Trophoblast cell (in vitro differentiated cells and primary cell): ENCODE measurements at regions not wholly inside any gene's neighbourhood (a gene's known extent, or its start where the extent isn't known, plus 50 kb on each side); places are given as distances from the start of the nearest gene placed in this dataset.
"Not testable (repeated sequence)": the region's sequence is repeated elsewhere in the genome, so short reads cannot be mapped to it uniquely, and the experiment has no call there.

Experiments
- DNase-seq, 2 donors: peaks; one replicate each; pipeline ENCODE4 v3.0.0-alpha.2; 2016
- H2AFZ ChIP-seq: 2 replicates; pipeline ENCODE4 v1.6.1; 2013; ENCODE audit warnings: low read length, moderate library complexity, mild to moderate bottlenecking; ENCODE audit not compliant: insufficient read depth, poor library complexity
- H2AK5ac ChIP-seq: 2 replicates; pipeline ENCODE4 v1.6.1; 2013; ENCODE audit warnings: mild to moderate bottlenecking, low read length
- H2BK120ac ChIP-seq: 2 replicates; pipeline ENCODE4 v1.6.1; 2013; ENCODE audit warnings: low read length, mild to moderate bottlenecking, moderate library complexity; ENCODE audit not compliant: insufficient read depth, poor library complexity
- H2BK12ac ChIP-seq: 2 replicates; pipeline ENCODE4 v1.6.1; 2013; ENCODE audit warnings: mild to moderate bottlenecking, low read length, moderate library complexity
- H2BK5ac ChIP-seq: 2 replicates; pipeline ENCODE4 v1.6.1; 2013; ENCODE audit warnings: low read length, low read depth, moderate library complexity, mild to moderate bottlenecking; ENCODE audit not compliant: poor library complexity
- H3K14ac ChIP-seq: 2 replicates; pipeline ENCODE4 v1.6.1; 2013; ENCODE audit warnings: mild to moderate bottlenecking, low read length
- H3K18ac ChIP-seq: 2 replicates; pipeline ENCODE4 v1.6.1; 2013; ENCODE audit warnings: mild to moderate bottlenecking, low read length
- H3K23ac ChIP-seq: 2 replicates; pipeline ENCODE4 v1.6.1; 2013; ENCODE audit warnings: low read length
- H3K27ac ChIP-seq: 2 replicates; pipeline ENCODE4 v1.5.1; 2013; ENCODE audit warnings: low read depth, mild to moderate bottlenecking, inconsistent platforms, low read length, moderate library complexity
- H3K27me3 ChIP-seq: 2 replicates; pipeline ENCODE4 v1.6.1; 2013; ENCODE audit warnings: inconsistent platforms, mild to moderate bottlenecking, low read length, moderate library complexity; ENCODE audit not compliant: insufficient read depth
- H3K36me3 ChIP-seq, 2 experiments: 1 replicate in 1 of 2; 2 replicates in 1 of 2; pipeline ENCODE4 v1.6.1; 2013; ENCODE audit warnings: low read length in 2 of 2, mild to moderate bottlenecking in 2 of 2, moderate library complexity in 1 of 2; ENCODE audit not compliant: insufficient read depth in 2 of 2, control insufficient read depth in 1 of 2
- H3K4ac ChIP-seq: 2 replicates; pipeline ENCODE4 v1.6.1; 2013; ENCODE audit warnings: low read depth, mild to moderate bottlenecking, low read length, moderate library complexity
- H3K4me1 ChIP-seq, 2 experiments: 1 replicate in 1 of 2; 2 replicates in 1 of 2; pipeline ENCODE4 v1.6.1; 2013; ENCODE audit warnings: low read length in 2 of 2, mild to moderate bottlenecking in 2 of 2, moderate library complexity in 1 of 2; ENCODE audit not compliant: insufficient read depth in 2 of 2, control insufficient read depth in 1 of 2
- H3K4me2 ChIP-seq: 2 replicates; pipeline ENCODE4 v1.6.1; 2013; ENCODE audit warnings: inconsistent platforms, mild to moderate bottlenecking, low read length, moderate library complexity
- H3K4me3 ChIP-seq: 2 replicates; pipeline ENCODE4 v1.5.1; 2013; ENCODE audit warnings: mild to moderate bottlenecking, low read depth, low read length, inconsistent platforms
- H3K79me1 ChIP-seq: one replicate; pipeline ENCODE4 v1.6.1; 2013; ENCODE audit warnings: low read length
- H3K79me2 ChIP-seq: 2 replicates; pipeline ENCODE4 v1.6.1; 2013; ENCODE audit warnings: low read length, mild to moderate bottlenecking; ENCODE audit not compliant: control insufficient read depth, insufficient read depth, poor library complexity
- H3K9ac ChIP-seq: 2 replicates; pipeline ENCODE4 v1.6.1; 2013; ENCODE audit warnings: mild to moderate bottlenecking, low read length
- H3K9me3 ChIP-seq: 2 replicates; pipeline ENCODE4 v1.6.1; 2013; ENCODE audit warnings: low read depth, mild to moderate bottlenecking, control low read depth, inconsistent platforms, low read length; ENCODE audit not compliant: insufficient read depth
- H4K12ac ChIP-seq: 2 replicates; pipeline ENCODE4 v1.6.1; 2013; ENCODE audit warnings: low read depth, mild to moderate bottlenecking, low read length, moderate library complexity
- H4K8ac ChIP-seq: 2 replicates; pipeline ENCODE4 v1.6.1; 2013; ENCODE audit warnings: low read depth, mild to moderate bottlenecking, low read length, moderate library complexity
- H4K91ac ChIP-seq: one replicate; pipeline ENCODE4 v1.6.1; 2013; ENCODE audit warnings: low read depth, mild to moderate bottlenecking, low read length, moderate library complexity
- WGBS: extraction: QIAGEN DNeasy Blood & Tissue Kit; methylation state at CpG from one replicate; pipeline ENCODE4 v1.1.7; 2013; ENCODE audit warnings: missing lambda C conversion rate; ENCODE audit not compliant: insufficient read length, insufficient coverage; ENCODE audit errors: extremely low coverage; 5-methylcytosine and 5-hydroxymethylcytosine counted together

DNA sequence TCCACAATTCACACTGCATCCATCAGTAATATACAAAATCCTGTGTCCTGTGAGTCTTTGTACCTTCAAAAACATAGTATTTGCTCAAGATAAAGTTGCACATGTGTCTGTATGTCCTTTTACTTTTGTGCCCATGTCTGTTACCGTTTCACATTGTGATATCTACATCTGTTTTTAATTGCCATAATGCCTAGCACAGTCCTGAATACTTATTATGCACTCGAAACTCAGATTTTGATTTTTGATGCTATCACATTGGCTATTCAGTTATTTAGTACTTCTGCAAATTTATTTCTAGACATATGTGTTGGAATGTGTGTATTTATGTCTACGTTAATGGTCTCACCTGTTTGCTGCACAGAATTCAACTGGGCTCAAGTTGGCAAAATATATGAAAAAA, 452.8 kb upstream of the ZEB2 start:
- no peaks in the 10 kb centered on the region for H3K4me1 ChIP-seq

DNA sequence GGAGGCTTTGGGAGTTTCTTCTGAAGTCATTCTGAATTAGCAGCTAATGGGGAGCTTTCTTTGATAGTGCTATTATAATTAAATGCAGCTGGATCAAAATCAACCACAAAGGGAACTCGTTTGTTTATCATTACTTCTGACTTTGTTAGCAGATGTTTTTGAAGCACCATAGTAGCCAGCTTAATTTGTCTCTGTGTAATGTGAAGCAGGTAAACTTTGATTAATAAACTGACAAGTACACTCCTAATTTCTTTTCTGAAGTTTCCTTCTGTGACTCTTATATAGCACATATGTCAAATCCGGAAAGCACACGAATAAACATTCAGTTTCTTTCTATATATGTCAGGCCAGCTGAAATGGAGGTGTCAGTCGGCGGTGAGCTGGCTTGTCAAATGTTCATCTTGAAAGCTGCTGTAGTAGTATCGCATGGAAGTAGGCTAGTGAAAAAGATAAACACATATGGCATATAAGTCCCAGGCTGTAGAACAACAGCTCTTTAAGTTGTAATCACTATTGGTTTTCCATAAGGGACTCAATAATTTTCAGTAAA, 451.9 kb upstream of the ZEB2 start:
- no peak for DNase-seq
- H2BK120ac ChIP-seq: no peak overlapping the region
- H4K12ac ChIP-seq: no peak overlapping the region
- no peaks in the 10 kb centered on the region for H3K27me3 ChIP-seq
- WGBS: no CpG with 5 or more reads among the region's 6 CpGs
- H3K9me3 ChIP-seq: peaks cover 5% of the 10 kb centered on the region
- H4K8ac ChIP-seq: no peak overlapping the region
- H3K4ac ChIP-seq: no peak overlapping the region
- no peak overlapping the region for H3K9ac ChIP-seq
- H3K36me3 ChIP-seq: no peaks in the 10 kb centered on the region
- no peaks in the 10 kb centered on the region for H3K79me2 ChIP-seq
- H3K4me2 ChIP-seq: no peak overlapping the region
- H2BK5ac ChIP-seq: no peak overlapping the region
- no peak overlapping the region for H2BK12ac ChIP-seq
- H3K23ac ChIP-seq: no peak overlapping the region
- no peak overlapping the region for H3K4me3 ChIP-seq
- no peak overlapping the region for H3K27ac ChIP-seq
- no peak overlapping the region for H2AK5ac ChIP-seq
- no peak overlapping the region for H2AFZ ChIP-seq
- no peak overlapping the region for H3K14ac ChIP-seq
- no peaks in the 10 kb centered on the region for H3K79me1 ChIP-seq
- no peaks in the 10 kb centered on the region for H3K4me1 ChIP-seq
- no peak overlapping the region for H3K18ac ChIP-seq
- no peak overlapping the region for H4K91ac ChIP-seq

More for the DNA sequence above, 452.8 kb upstream of the ZEB2 start:
- Histone ChIP-seq H2BK12ac (no peak overlapping the region), H3K79me1 (no peaks in the 10 kb centered on the region), H2BK120ac (no peak overlapping the region), H3K79me2 (no peaks in the 10 kb centered on the region), H2AFZ (no peak overlapping the region), H3K27ac (no peak overlapping the region), H4K8ac (no peak overlapping the region), H3K18ac (no peak overlapping the region), H3K23ac (no peak overlapping the region), H3K4me2 (no peak overlapping the region), H3K27me3 (no peaks in the 10 kb centered on the region), H3K4me3 (no peak overlapping the region), H3K36me3 (no peaks in the 10 kb centered on the region), H3K4ac (no peak overlapping the region), H4K91ac (no peak overlapping the region), H3K9ac (no peak overlapping the region), H2BK5ac (no peak overlapping the region), H3K9me3 (peaks cover 5% of the 10 kb centered on the region), H3K14ac (no peak overlapping the region), H2AK5ac (no peak overlapping the region), H4K12ac (no peak overlapping the region)
- WGBS: no CpG with 5 or more reads among the region's 3 CpGs
- DNase-seq: no peak

DNA sequence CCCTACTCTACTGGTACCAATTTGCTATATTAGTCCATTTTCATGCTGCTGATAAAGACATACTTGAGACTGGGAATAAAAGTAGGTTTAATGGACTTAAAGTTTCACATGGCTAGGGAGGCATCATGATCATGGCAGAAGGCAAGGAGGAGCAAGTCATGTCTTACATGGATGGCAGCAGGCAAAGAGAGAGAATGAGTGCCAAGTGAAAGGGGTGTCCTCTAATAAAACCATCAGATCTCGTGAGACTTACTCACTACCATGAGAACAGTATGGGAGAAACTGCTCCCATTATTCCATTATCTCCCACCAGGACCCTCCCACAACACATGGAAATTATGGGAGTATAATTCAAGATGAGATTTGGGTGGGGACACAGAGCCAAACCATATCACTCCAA, 450.5 kb upstream of the ZEB2 start:
- not testable (repeated sequence) for H3K36me3 ChIP-seq, H3K27ac ChIP-seq, H3K79me1 ChIP-seq, H3K4me1 ChIP-seq, H2AFZ ChIP-seq, DNase-seq, H3K14ac ChIP-seq, H4K91ac ChIP-seq, H3K79me2 ChIP-seq, H3K4ac ChIP-seq, H2AK5ac ChIP-seq, H3K27me3 ChIP-seq, H2BK120ac ChIP-seq, H3K9ac ChIP-seq, H3K4me2 ChIP-seq, H3K9me3 ChIP-seq, H4K8ac ChIP-seq, H4K12ac ChIP-seq, H3K23ac ChIP-seq, H2BK5ac ChIP-seq, H2BK12ac ChIP-seq, H3K4me3 ChIP-seq, H3K18ac ChIP-seq
- no CpG with 5 or more reads among the region's 1 CpG for WGBS

DNA sequence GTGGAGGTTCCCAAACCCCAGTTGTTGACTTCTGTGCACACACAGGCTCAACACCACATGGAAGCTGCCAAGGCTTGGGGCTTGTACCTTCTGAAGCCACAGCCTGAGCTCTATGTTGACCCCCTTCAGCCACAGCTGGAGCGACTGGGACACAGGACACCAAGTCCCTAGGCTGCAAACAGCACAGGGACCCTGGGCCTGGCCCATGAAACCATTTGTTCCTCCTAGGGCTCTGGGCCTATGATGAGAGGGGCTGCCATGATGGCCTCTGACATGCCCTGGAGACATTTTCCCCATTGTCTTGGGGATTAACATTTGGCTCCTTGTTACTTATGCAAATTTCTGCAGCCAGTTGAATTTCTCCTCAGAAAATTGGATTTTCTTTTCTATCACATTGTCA, 449.6 kb upstream of the ZEB2 start:
- not testable (repeated sequence) for H3K9ac ChIP-seq, H2BK5ac ChIP-seq, H4K91ac ChIP-seq, H3K4me2 ChIP-seq, H2BK12ac ChIP-seq, H4K12ac ChIP-seq, H2BK120ac ChIP-seq, H4K8ac ChIP-seq, H3K27me3 ChIP-seq, H2AFZ ChIP-seq, DNase-seq, H3K36me3 ChIP-seq, H3K4me3 ChIP-seq, H3K4me1 ChIP-seq, H3K4ac ChIP-seq, H3K79me2 ChIP-seq, H3K27ac ChIP-seq, H3K79me1 ChIP-seq, H3K14ac ChIP-seq, H3K18ac ChIP-seq, H2AK5ac ChIP-seq, H3K23ac ChIP-seq, H3K9me3 ChIP-seq
- WGBS: no CpG with 5 or more reads among the region's 1 CpG
